ENCODE measurements at regions not wholly inside any gene's neighbourhood (a gene's known extent, or its start where the extent isn't known, plus 50 kb on each side); places are given as distances from the start of the nearest gene placed in this dataset.
"Not testable (repeated sequence)": the region's sequence is repeated elsewhere in the genome, so short reads cannot be mapped to it uniquely, and the experiment has no call there.

- not testable (repeated sequence) for TF ChIP-seq CTCF (conservative IDR thresholded peaks at IDR 0.05); EZH2 (IDR thresholded peaks at IDR 0.05; ENCODE audit: low read depth)
These were observed 263.2 kb upstream of the MBL2 start for GRCh38 chr10:53035823-53036222.
